Heart right ventricle (tissue), 16 donors: ENCODE measurements at regions not wholly inside any gene's neighbourhood (a gene's known extent, or its start where the extent isn't known, plus 50 kb on each side); places are given as distances from the start of the nearest gene placed in this dataset.

Experiments
- ATAC-seq, 8 donors: fragments of 200-7000 bp; cut with Tn5 transposase; one replicate each; pipeline ENCODE4 v1.9.1; 2020; ENCODE audit warnings: mild to moderate bottlenecking in 8 of 8, moderate library complexity in 8 of 8, moderate number of reproducible peaks in 1 of 8
- DNase-seq, 2 donors: peaks; one replicate each; pipeline ENCODE4 v3.0.0-alpha.2; 2020
- H3K27ac ChIP-seq, 10 donors: fragments of 200-600 bp; sonication (generic) in 2 of 10; one replicate each; pipeline versions ENCODE4 v1.5.0 to v1.8.0; 2020 to 2022; ENCODE audit warnings: mild to moderate bottlenecking in 3 of 10
- H3K27me3 ChIP-seq, 7 donors: fragments of 200-600 bp; one replicate each; pipeline ENCODE4 v1.8.0; 2021 to 2022; ENCODE audit warnings: mild to moderate bottlenecking in 2 of 7
- H3K36me3 ChIP-seq, 9 donors: fragments of 200-600 bp; sonication (generic) in 1 of 9; one replicate each; pipeline versions ENCODE4 v1.5.0 to v1.8.0; 2020 to 2022; ENCODE audit warnings: mild to moderate bottlenecking in 2 of 9
- H3K4me1 ChIP-seq, 9 donors: fragments of 200-600 bp; sonication (generic) in 1 of 9; one replicate each; pipeline versions ENCODE4 v1.5.0 to v1.8.0; 2020 to 2022; ENCODE audit warnings: mild to moderate bottlenecking in 4 of 9
- H3K4me3 ChIP-seq, 10 donors: fragments of 200-600 bp; sonication (generic) in 2 of 10; one replicate each; pipeline versions ENCODE4 v1.5.0 to v1.8.0; 2020 to 2022; ENCODE audit warnings: mild to moderate bottlenecking in 7 of 10, moderate library complexity in 2 of 10
- H3K9me3 ChIP-seq, 11 donors: fragments of 200-600 bp in 10 of 11; sonication (generic) in 2 of 11; one replicate each; pipeline versions ENCODE4 v1.5.0 to v1.8.0; 2013 to 2022; ENCODE audit warnings: mild to moderate bottlenecking in 2 of 11, control low read depth in 1 of 11, moderate library complexity in 1 of 11
- WGBS, 2 donors: extraction: QIAGEN DNeasy Blood & Tissue Kit; methylation state at CpG; one replicate each; pipeline ENCODE4 v1.1.7; 2013; ENCODE audit warnings: inconsistent platforms in 1 of 2; 5-methylcytosine and 5-hydroxymethylcytosine counted together
- intact Hi-C, 10 donors: fragments of 100-400 bp; cut with DNase I; formaldehyde crosslinking; loops; one replicate each; pipeline versions ENCODE4 v1.11.1 to v1.14.2; 2022
- TF ChIP-seq, protein P1 (sequence below), 9 donors: fragments of 200-600 bp; sonication (generic) in 2 of 9; IDR thresholded peaks; one replicate each; pipeline versions ENCODE4 v1.5.0 to v1.8.0; 2021 to 2022; ENCODE audit warnings: antibody characterized with exemption in 9 of 9, mild to moderate bottlenecking in 5 of 9, moderate library complexity in 1 of 9
- donor health status: Arrhythmogenic right ventricular cardiomyopathy.
- donor health status: ischemic (EF 13 %, LVEDD 7.1; RV severe dilation, severe dysfunction).
- donor health status: healthy with polysubstance abuse.
- donor health status: DM: no; HTN: yes; CAD: no.
- donor health status: DM: no; HTN: no; CAD: no.
- donor health status: ischemic (EF 25% LVEDD 6.9; RV normal size, moderate dysfunction).
- donor health status: ischemic (EF 25% LVEDD 5.7; RV mildly dilated, moderate dysfunction).
- donor health status: healthy.
- donor health status: DM: yes; HTN: yes; CAD: no.
- donor health status: Ischemic cardiomyopathy.
- donor health status: ischemic (EF 35%, LVEDD 5.7; RV mildly dilated, moderate dysfunction).
- donor health status: nonischemic (EF 11% LVEDD 7.7; RV severe dilation, severe dysfunction).
- donor health status: DM: yes; HTN: yes; CAD: no.
- donor health status: PGD.
- donor health status: ischemic (EF 29% LVEDD 5.4; RV normal size, mild dysfunction).
- donor health status: nonischemic (EF 23%, LVEDD 6.1; RV moderate dilation, normal function).

DNA sequence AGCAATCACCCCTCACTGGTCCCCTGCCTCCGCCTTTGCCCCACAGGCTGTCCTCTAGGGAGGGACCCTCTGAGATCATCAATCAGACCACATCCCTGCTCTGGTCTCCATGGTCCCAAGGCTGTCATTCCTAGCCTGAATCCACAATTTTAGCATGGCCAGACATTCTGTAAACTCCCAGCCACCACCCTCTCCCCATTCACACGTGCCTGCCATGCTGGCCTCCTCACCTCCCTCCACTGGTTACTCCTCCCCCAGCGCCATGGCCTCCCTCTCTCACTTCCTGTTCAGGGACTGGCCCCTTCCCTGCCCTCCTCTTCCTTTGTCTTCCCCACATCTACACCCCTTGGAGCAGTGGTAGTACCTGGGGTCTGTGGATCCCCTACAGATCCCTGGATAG is 150.7 kb upstream of the MLN start:
- peaks cover 0 to 63% (median 36%) of the 10 kb centered on the region in 7 donors for H3K27me3 ChIP-seq
- DNase-seq (no peak), ATAC-seq (no peak)
- H3K9me3 ChIP-seq = no peaks in the 10 kb centered on the region
- intact Hi-C loops = no loop called here
- H3K36me3 ChIP-seq = no peaks in the 10 kb centered on the region
- TF ChIP-seq, protein P1, sequence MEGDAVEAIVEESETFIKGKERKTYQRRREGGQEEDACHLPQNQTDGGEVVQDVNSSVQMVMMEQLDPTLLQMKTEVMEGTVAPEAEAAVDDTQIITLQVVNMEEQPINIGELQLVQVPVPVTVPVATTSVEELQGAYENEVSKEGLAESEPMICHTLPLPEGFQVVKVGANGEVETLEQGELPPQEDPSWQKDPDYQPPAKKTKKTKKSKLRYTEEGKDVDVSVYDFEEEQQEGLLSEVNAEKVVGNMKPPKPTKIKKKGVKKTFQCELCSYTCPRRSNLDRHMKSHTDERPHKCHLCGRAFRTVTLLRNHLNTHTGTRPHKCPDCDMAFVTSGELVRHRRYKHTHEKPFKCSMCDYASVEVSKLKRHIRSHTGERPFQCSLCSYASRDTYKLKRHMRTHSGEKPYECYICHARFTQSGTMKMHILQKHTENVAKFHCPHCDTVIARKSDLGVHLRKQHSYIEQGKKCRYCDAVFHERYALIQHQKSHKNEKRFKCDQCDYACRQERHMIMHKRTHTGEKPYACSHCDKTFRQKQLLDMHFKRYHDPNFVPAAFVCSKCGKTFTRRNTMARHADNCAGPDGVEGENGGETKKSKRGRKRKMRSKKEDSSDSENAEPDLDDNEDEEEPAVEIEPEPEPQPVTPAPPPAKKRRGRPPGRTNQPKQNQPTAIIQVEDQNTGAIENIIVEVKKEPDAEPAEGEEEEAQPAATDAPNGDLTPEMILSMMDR (IDR thresholded peaks at IDR 0.05) = no peak
- no peak overlapping the region for H3K4me3 ChIP-seq
- H3K27ac ChIP-seq = no peak overlapping the region
- 49 to 53% methylated on average over 3 of the region's 3 CpGs for WGBS, 2 donors
- H3K4me1 ChIP-seq = no peaks in the 10 kb centered on the region

- H3K27ac ChIP-seq = no peak overlapping the region
- H3K9me3 ChIP-seq = no peaks in the 10 kb centered on the region
- DNase-seq (no peak), ATAC-seq (no peak)
- H3K4me1 ChIP-seq = no peaks in the 10 kb centered on the region
- no peak overlapping the region for H3K4me3 ChIP-seq
- peaks cover 0 to 62% (median 23%) of the 10 kb centered on the region in 7 donors for H3K27me3 ChIP-seq
- 10 to 16% methylated on average over 3 of the region's 3 CpGs for WGBS, 2 donors
- H3K36me3 ChIP-seq = no peaks in the 10 kb centered on the region
- intact Hi-C loops = no loop called here
- TF ChIP-seq, protein P1 (IDR thresholded peaks at IDR 0.05) = no peak
Observed at GRCh38 chr6:33953171-33953570, 149.4 kb upstream of the MLN start.

DNA sequence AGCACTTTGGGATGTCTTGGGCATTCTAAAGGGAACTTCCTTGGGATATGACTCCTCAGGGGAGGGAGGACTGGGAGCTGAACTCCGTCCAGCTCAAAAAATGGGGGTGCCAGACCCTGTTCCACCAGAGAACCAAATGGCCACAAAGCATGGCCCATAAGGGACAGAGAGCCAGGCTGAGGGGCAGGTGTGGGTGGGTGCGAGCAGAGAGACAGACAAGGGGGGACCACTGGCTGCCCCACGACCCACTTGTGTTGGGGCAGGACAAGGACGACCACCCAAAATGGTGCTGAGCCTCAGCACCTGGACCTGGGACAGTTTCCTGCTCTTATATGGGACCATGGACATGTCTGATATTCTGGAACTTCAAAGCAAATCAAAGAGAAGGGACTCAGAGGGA is 148.2 kb upstream of the MLN start:
- WGBS, 2 donors = 86 to 87% methylated on average over 4 of the region's 4 CpGs
- H3K4me3 ChIP-seq = no peak overlapping the region
- ATAC-seq (no peak), DNase-seq (no peak)
- no peak overlapping the region for H3K27ac ChIP-seq
- H3K4me1 ChIP-seq = no peaks in the 10 kb centered on the region
- intact Hi-C loops = no loop called here
- H3K36me3 ChIP-seq = no peaks in the 10 kb centered on the region
- TF ChIP-seq, protein P1 (IDR thresholded peaks at IDR 0.05) = no peak
- no peaks in the 10 kb centered on the region for H3K9me3 ChIP-seq
- H3K27me3 ChIP-seq = peaks cover 0 to 61% (median 19%) of the 10 kb centered on the region in 7 donors

- intact Hi-C loops = no loop called here
- DNase-seq (no peak), ATAC-seq (no peak)
- Histone ChIP-seq H3K27ac (no peak overlapping the region), H3K36me3 (no peaks in the 10 kb centered on the region), H3K4me1 (no peaks in the 10 kb centered on the region), H3K4me3 (no peak overlapping the region), H3K9me3 (no peaks in the 10 kb centered on the region), H3K27me3 (peaks cover 0 to 61% (median 19%) of the 10 kb centered on the region in 7 donors)
- WGBS, 2 donors = 81 to 83% methylated on average over 25 of the region's 25 CpGs
- TF ChIP-seq, protein P1 (IDR thresholded peaks at IDR 0.05) = no peak
Observed at GRCh38 chr6:33950891-33951889, 147.4 kb upstream of the MLN start.
